HG02943 (cell line): ENCODE measurements at regions not wholly inside any gene's neighbourhood (a gene's known extent, or its start where the extent isn't known, plus 50 kb on each side); places are given as distances from the start of the nearest gene placed in this dataset.

Experiments used
- ATAC-seq: cut with Tn5 transposase; IDR thresholded peaks from one replicate; pipeline ENCODE4 v1.9.1; 2021; ENCODE audit warnings: mild to moderate bottlenecking, low read depth, moderate library complexity; ENCODE audit not compliant: unreplicated experiment

DNA sequence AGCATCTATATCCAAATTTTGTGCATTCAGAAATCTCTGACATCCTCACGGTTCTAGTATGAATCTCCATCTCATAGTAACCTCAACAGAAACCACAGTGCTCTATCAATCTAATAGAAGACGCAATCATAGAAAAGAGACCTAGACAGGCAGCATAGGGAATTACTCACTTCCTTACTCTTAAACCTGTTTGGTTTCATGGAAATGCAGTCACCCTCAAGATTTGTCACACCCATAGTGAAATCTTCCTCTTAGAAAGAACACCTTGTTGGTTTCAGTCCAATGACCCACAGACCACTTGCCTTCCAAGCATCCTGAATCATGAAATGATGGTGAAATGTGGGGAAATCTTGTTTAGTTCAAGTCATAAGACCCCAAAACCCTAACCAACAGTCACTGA lies 166.1 kb upstream of the PRDM1 start:
- no peak for ATAC-seq

- ATAC-seq, result no peak
These were observed 169.0 kb upstream of the PRDM1 start for GRCh38 chr6:105917038-105917695.

DNA sequence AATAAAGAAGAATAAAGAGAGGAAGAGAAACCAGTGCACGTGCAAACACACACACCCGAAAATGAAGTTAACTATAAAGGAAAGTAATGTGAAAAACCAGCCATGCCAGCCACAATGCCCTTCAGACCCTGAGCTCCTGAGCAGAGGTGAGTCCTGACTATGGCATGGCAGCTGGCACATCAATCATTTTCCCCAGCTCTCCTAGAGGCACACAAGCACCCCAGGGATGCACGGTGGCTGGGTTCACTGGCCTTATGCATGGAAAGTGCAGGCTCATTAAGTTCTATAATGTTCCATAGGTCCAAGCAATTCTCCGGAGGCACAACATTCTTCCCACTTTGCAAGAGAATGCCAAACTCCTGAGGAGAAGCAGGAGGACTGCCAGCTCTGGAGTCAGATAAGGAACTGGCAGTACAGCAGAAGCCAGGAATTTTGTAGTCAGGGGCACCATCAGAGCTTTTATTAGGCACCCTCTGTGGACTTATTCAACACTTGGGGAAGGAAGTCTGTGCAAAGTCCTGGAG lies 175.0 kb upstream of the PRDM1 start:
- no peak for ATAC-seq

- ATAC-seq, result no peak
These were observed 177.0 kb upstream of the PRDM1 start for GRCh38 chr6:105909106-105909505.

GRCh38 chr6:105907991-105908390 lies 178.1 kb upstream of the PRDM1 start:
- ATAC-seq, result no peak

DNA sequence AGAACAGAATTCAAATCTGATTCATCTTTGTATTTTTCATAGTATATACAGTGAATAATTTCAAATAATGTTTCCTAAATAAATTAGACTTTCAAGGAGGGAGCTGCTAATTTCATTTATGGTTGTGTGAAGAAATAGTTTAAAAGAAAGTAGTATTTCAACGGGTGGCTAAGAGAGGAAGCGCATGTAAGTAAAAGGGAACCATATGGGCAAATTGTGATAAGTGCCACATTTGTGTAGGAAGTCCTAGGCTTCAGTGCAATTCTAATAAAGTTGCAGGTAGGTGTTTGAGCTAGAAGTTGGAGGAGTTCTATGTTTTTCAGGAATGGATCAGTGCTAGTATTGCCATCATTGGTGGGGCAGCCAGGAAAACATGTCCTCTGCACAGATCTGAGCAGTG lies 178.8 kb upstream of the PRDM1 start:
- ATAC-seq, result no peak

- ATAC-seq, result no peak
These were observed 183.6 kb upstream of the PRDM1 start for GRCh38 chr6:105902401-105903031.

DNA sequence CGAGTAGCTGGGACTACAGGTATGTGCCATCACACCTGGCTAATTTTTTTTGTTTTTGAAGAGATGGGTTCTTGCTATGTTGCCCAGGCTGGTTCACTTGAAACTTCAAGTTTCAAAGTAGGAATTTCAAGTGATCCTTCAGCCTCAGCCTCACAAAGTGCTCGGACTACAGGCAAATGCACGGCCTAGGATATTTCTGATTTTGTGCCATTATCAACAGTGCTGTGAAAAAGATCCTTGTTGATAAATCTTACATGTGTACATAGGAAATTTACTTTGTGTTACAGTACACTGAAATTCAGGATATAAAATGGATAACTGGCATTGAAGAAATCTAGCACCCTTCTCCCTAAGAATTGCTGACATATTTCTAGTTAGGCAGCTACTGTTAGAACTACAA lies 184.6 kb upstream of the PRDM1 start:
- no peak for ATAC-seq

- no peak for ATAC-seq
These were observed 185.8 kb upstream of the PRDM1 start for GRCh38 chr6:105900125-105900937.

GRCh38 chr6:105898286-105898685 lies 187.8 kb upstream of the PRDM1 start:
- ATAC-seq, result peak; percentile 55

DNA sequence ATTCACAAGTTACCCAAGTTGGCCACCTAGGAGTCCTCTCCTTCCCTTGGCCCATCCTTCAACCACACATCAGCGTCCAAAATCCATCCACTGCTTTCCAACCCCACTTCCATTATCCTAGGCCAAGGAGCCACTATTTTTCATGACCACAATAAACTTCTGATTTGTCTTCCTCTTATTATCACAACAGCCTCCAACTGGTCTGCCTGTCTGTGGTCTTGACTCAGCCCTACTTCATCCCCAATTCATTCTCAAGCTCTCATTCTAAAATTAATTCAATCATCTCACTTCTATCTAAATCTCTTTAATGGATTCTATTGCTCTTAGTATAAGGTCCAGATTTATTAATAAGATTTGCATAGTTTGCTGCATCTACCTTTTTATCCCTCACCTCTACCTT lies 189.0 kb upstream of the PRDM1 start:
- ATAC-seq, result no peak

DNA sequence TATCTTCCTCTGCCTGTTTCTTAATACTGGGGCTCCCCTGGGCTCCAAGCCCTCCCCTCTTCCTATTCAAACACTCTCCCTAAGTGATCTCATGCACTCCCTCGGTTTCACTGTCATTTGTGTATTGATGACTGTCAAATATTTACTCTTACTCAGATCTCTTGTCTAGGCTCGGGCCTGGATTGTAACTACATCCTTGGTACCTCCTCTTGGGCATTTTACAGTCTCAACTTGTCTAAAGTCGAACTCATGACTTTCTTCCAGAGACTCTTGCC lies 189.4 kb upstream of the PRDM1 start:
- ATAC-seq, result no peak

DNA sequence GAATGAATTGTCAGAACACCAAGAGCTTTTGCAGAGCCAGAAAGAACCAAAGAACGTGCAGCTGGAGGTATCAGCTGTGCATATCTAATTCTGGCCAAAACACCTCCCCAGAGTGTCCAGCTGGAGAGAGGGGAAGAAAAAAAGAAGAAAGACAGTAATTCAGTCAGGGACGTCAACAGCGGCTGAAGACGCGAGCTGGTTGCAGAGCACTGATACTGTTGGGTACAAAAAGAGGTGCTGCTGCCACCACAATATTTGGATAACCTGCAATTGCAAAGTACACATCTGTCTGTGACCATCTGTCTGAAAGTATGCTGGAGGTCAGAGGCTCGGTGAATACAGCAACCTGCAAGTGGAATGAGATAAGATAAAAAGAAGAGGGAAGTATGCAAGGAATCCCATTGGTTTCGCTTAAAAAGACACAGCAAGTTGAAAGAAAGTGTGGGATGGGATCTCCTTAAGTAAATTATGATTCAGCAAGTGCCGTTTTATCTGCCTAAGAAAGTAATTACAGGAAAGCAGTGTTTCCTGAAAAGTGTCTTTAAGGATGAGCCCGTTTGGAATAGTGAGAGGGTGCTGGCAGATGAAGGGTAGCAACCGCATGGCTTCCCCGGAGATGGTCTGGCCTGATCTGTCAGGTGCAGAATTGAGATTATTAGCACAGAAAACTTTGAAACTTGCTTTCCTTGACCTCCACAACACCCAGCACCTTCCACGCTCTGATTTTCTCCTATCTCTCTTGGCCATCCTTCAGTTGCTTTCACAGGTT lies 189.9 kb upstream of the PRDM1 start:
- ATAC-seq, result no peak

GRCh38 chr6:105894556-105894955 lies 191.6 kb upstream of the PRDM1 start:
- no peak for ATAC-seq

DNA sequence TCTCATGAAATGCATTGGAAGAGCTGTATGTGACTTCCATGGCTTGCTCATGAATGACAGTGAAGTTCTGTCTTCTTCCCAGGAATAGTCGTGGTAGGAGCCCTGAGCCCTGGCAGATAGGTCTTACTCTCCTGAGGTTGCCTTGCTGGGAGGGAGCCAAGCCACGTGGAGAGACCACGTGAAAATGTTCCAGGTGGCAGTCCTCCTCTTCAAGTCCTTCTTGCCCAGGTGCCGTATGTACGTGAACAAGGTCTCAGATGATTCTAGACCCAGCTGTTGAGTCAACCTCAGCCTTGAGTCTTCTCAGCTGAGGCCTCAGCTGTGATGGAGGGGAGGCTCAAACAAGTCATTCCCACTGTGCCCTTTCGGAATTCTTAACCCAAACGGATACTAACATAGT lies 192.4 kb upstream of the PRDM1 start:
- ATAC-seq, result no peak

DNA sequence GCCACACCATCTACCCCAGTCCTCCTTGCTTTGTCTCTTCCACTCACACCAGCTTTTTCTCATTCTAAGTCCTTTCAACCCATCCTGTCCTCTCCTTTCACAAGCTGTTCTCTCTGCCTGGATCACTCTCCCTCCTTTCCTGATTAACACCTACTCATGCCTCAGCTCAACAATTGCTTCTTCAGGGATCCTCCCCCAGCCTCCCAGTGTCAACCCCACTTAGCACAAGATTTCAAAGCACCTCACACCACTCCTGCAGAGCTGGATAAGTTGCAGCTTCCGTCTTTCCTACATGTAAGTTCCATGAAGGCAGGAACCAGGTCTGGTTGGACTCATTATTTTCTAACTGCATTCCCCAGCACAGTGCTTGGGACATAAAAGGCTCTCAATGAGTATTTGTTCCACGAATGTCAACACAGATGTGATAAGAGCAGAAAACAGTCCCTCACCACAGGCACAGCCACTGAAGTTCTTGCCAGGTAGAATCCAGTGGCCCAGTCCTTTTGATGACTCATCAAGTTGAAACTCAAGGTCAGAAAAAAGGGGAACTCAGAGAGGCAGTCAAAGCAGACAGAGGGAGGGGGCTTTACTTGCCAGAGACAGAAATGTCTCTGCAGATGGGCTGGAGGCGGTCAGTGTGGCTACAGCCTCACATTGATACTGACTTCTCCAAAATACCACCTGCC lies 193.4 kb upstream of the PRDM1 start:
- peak; percentile 73 for ATAC-seq

DNA sequence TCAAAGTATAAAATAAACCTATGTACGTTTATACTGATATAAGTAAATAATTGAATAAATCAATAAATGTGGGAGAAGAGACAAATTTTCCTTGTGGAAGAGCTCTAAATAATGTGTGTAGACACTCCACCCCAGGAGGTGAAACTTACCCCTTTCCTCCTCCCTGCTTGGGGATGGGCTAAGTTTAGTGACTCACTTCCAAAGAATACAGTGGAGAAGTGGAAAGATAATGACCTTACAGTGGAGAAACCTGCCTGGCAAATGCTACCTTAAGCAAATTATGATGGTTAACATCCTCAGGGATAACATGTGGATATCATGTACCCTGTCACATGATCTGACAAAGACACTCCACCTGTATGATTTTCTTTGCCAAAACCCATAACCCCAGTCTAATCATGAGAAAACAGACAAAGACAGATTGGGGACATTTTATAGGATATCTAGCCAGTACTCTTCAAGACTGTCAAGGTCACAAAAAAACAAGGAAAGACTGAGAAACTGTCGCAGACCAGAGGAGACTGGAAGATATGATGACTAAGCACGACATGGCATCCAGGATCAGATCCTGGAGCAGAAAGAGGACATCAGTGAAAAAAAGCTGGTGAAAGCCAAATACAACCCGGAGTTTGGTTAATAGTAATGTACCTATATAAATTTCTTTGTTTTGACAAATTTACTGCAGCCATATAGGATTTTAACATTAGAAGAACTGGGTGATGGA lies 195.5 kb upstream of the PRDM1 start:
- ATAC-seq, result no peak

- no peak for ATAC-seq
These were observed 196.2 kb upstream of the PRDM1 start for GRCh38 chr6:105889902-105890301.

DNA sequence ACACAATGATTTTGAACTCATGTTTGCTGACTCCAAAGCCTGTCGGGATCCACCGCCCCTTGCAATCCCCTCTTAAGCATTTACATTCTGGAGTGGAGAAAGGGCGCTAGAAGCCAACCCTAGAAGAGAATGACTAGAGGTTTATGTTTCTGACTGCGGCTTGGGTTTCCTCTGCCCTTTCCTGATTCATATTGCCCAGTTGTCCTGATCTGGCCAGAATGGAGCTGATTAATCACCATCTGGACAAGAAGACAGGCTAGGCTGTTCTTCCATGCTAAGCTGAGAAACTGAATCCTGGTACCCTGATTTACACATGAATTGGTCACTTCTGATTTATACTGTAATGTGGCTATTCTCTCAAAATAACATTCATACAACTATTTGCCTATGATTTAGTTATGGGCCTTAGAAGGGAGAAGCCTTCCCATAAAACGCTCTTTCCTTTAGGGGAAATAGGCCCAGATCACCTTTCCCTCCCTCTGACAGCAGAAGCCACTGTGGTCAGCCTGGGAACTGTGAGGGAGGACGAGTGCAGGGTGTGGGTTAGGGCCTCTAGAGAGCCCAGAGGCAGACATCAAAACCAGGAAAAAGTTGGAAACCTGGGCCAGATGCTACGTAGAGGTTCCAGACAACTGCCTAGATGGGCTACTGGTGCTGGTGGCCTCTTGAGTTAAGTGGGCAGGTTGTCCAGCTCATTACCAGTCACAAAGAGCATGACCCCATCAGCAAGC lies 199.2 kb upstream of the PRDM1 start:
- ATAC-seq, result no peak
